HepG2 (cell line): ENCODE measurements at regions not wholly inside any gene's neighbourhood (a gene's known extent, or its start where the extent isn't known, plus 50 kb on each side); places are given as distances from the start of the nearest gene placed in this dataset.

Experiments used
- ATAC-seq: fragments of 200-7000 bp; cut with Tn5 transposase; 3 replicates; pipeline ENCODE4 v1.9.1; 2020; ENCODE audit warnings: mild to moderate bottlenecking, moderate library complexity
- BruUV-seq: library from RNA; stranded (reverse); fragments of 400-500 nt; replicated peaks from 2 replicates; lab custom pipeline; 2021; lab: Mats Ljungman, UMichigan
- CTCF ChIA-PET: fragments of 300-600 bp; formaldehyde crosslinking; extraction: SDS; loops from one replicate; lab custom pipeline; 2021; ENCODE audit warnings: low total read pairs, inconsistent platforms, low intra/inter-chr PET ratio; lab: Yijun Ruan, JAX
- POLR2A ChIA-PET: fragments of 350-600 bp; sonication (Branson Sonifier 250); formaldehyde crosslinking; loops from one replicate; lab custom pipeline; 2020; ENCODE audit warnings: antibody characterized with exemption, inconsistent platforms; lab: Yijun Ruan, JAX
- DNase-seq: peaks from one replicate; pipeline ENCODE4 v3.0.0-alpha.2; 2015; ENCODE audit warnings: low spot score
- FAIRE-seq: peaks from 3 replicates; lab custom pipeline; 2011; peaks lifted over from hg19 to GRCh38; lab: Jason Lieb, UNC
- H2AFZ ChIP-seq: one replicate; pipeline ENCODE4 v1.6.1; 2011; ENCODE audit warnings: low read length, inconsistent platforms
- H3K27ac ChIP-seq: fragments of 300-600 bp; 3 replicates; pipeline ENCODE4 v1.8.0; 2011; ENCODE audit warnings: mixed run types, mild to moderate bottlenecking, mixed read lengths, low read length, inconsistent platforms; ENCODE audit not compliant: insufficient read depth; ENCODE audit errors: extremely low read length
- H3K27me3 ChIP-seq, 2 experiments: fragments of 200-600 bp in 1 of 2; 2 replicates in 1 of 2; 3 replicates in 1 of 2; pipeline versions ENCODE4 v1.6.0 to v1.8.0; 2011; ENCODE audit warnings: low read length in 2 of 2, mild to moderate bottlenecking in 2 of 2, moderate library complexity in 2 of 2, inconsistent platforms in 1 of 2; ENCODE audit not compliant: insufficient read depth in 2 of 2, control insufficient read depth in 1 of 2
- H3K36me3 ChIP-seq, 2 experiments: fragments of 200-600 bp in 1 of 2; replicated peaks in 1 of 2; 2 replicates in 1 of 2; 3 replicates in 1 of 2; pipeline versions ENCODE4 v1.5.1 to v1.8.0; 2011; ENCODE audit warnings: low read length in 2 of 2, inconsistent platforms in 1 of 2; ENCODE audit not compliant: insufficient read depth in 2 of 2, control insufficient read depth in 1 of 2
- H3K4me1 ChIP-seq: 2 replicates; pipeline ENCODE4 v1.5.1; 2012; ENCODE audit warnings: low read length, inconsistent platforms; ENCODE audit not compliant: insufficient read depth
- H3K4me2 ChIP-seq: 2 replicates; pipeline ENCODE4 v1.6.0; 2011; ENCODE audit warnings: low read depth, low read length, inconsistent platforms
- H3K4me3 ChIP-seq, 3 experiments: fragments of 200-600 bp in 1 of 3; sonication (generic), shearing (Covaris generic) in 1 of 3; replicated peaks in 1 of 3; 2 replicates each; pipeline ENCODE4 v1.5.1; 2011 to 2016; ENCODE audit warnings: low read length in 3 of 3, inconsistent platforms in 2 of 3, low read depth in 2 of 3, mild to moderate bottlenecking in 2 of 3, control low read depth in 1 of 3, mixed read lengths in 1 of 3; ENCODE audit not compliant: insufficient read depth in 1 of 3
- H3K79me2 ChIP-seq: one replicate; pipeline ENCODE4 v1.6.1; 2011; ENCODE audit warnings: low read length, inconsistent platforms; ENCODE audit not compliant: insufficient read depth
- H3K9ac ChIP-seq: 2 replicates; pipeline ENCODE4 v1.6.0; 2011; ENCODE audit warnings: mild to moderate bottlenecking, low read depth, low read length, inconsistent platforms; ENCODE audit not compliant: insufficient read depth
- H3K9me3 ChIP-seq: 2 replicates; pipeline ENCODE4 v1.5.1; 2012; ENCODE audit warnings: mild to moderate bottlenecking, low read length
- H4K20me1 ChIP-seq: 2 replicates; pipeline ENCODE4 v1.6.0; 2011; ENCODE audit warnings: inconsistent platforms, mild to moderate bottlenecking, low read length, moderate library complexity; ENCODE audit not compliant: insufficient read depth
- CSRNP2 ChIP-seq: sonication (generic); formaldehyde crosslinking; conservative IDR thresholded peaks from 2 replicates; pipeline ENCODE4 v1.8.0; 2022; ENCODE audit warnings: low read depth, missing genetic modification reagents
- FOXJ3 ChIP-seq: sonication (generic); formaldehyde crosslinking; IDR thresholded peaks from 2 replicates; pipeline ENCODE4 v1.4.0; 2020; ENCODE audit warnings: missing genetic modification reagents, mild to moderate bottlenecking, borderline replicate concordance
- GFI1 ChIP-seq: sonication (generic); formaldehyde crosslinking; IDR thresholded peaks from 2 replicates; pipeline ENCODE4 v1.5.0; 2020; ENCODE audit warnings: missing genetic modification reagents, mild to moderate bottlenecking, borderline replicate concordance
- HES4 ChIP-seq: sonication (generic); formaldehyde crosslinking; IDR thresholded peaks from 2 replicates; pipeline ENCODE4 v1.9.0; 2021; ENCODE audit warnings: mild to moderate bottlenecking, missing genetic modification reagents, borderline replicate concordance
- HNF4A ChIP-seq: sonication (generic); formaldehyde crosslinking; IDR thresholded peaks from 2 replicates; pipeline ENCODE4 v1.4.0; 2020; ENCODE audit warnings: missing genetic modification reagents
- HNF4G ChIP-seq, 2 experiments: sonication (generic) in 1 of 2; formaldehyde crosslinking in 1 of 2; IDR thresholded peaks; 2 replicates each; pipeline versions ENCODE4 v1.4.0 to v1.6.1; 2011 to 2020; ENCODE audit warnings: borderline replicate concordance in 2 of 2, low read depth in 2 of 2, mild to moderate bottlenecking in 2 of 2, low read length in 1 of 2, missing genetic modification reagents in 1 of 2, moderate library complexity in 1 of 2
- KDM1A ChIP-seq: IDR thresholded peaks from 2 replicates; pipeline ENCODE4 v1.6.1; 2016; ENCODE audit warnings: missing compliant biosample characterization
- SALL1 ChIP-seq: sonication (generic); formaldehyde crosslinking; IDR thresholded peaks from 2 replicates; pipeline ENCODE4 v1.8.0; 2022; ENCODE audit warnings: mild to moderate bottlenecking, missing genetic modification reagents
- SMAD1 ChIP-seq: sonication (generic); formaldehyde crosslinking; IDR thresholded peaks from 2 replicates; pipeline ENCODE4 v1.4.0; 2020; ENCODE audit warnings: missing genetic modification reagents, low read depth, mild to moderate bottlenecking, borderline replicate concordance
- ZNF12 ChIP-seq: sonication (generic); formaldehyde crosslinking; IDR thresholded peaks from 2 replicates; pipeline ENCODE4 v1.5.0; 2020; ENCODE audit warnings: missing genetic modification reagents
- ZNF20 ChIP-seq: sonication (generic); formaldehyde crosslinking; IDR thresholded peaks from 2 replicates; pipeline ENCODE4 v1.4.0; 2020; ENCODE audit warnings: mild to moderate bottlenecking, moderate library complexity, missing genetic modification reagents
- ZNF225 ChIP-seq: sonication (generic); formaldehyde crosslinking; IDR thresholded peaks from 2 replicates; pipeline ENCODE4 v1.4.0; 2020; ENCODE audit warnings: mild to moderate bottlenecking, missing genetic modification reagents
- ZNF552 ChIP-seq: sonication (generic); formaldehyde crosslinking; IDR thresholded peaks from 2 replicates; pipeline ENCODE4 v1.9.0; 2022; ENCODE audit warnings: missing genetic modification reagents, mild to moderate bottlenecking, borderline replicate concordance
- ZNF644 ChIP-seq: IDR thresholded peaks from 2 replicates; pipeline ENCODE4 v1.6.1; 2016; ENCODE audit warnings: low read depth
- ZNF816 ChIP-seq: sonication (generic); formaldehyde crosslinking; IDR thresholded peaks from 2 replicates; pipeline ENCODE4 v1.8.0; 2022; ENCODE audit warnings: missing genetic modification reagents, mild to moderate bottlenecking, borderline replicate concordance
- ZSCAN12 ChIP-seq: sonication (generic); formaldehyde crosslinking; IDR thresholded peaks from 2 replicates; pipeline ENCODE4 v1.9.0; 2021; ENCODE audit warnings: mild to moderate bottlenecking, missing genetic modification reagents
- WGBS: methylation state at CpG from one replicate; pipeline ENCODE4 v1.1.6; 2017; ENCODE audit warnings: low lambda C conversion rate; 5-methylcytosine and 5-hydroxymethylcytosine counted together
- in situ Hi-C: cut with HindIII; loops from 2 replicates; pipeline ENCODE4 v1.10.0; 2017; ENCODE audit warnings: low pct_unique_long_range_greater_than_20kb; ENCODE audit not compliant: extremely low pct_ligation_motif_present
- intact Hi-C: fragments of 100-400 bp; cut with micrococcal nuclease; formaldehyde crosslinking; loops from one replicate; pipeline ENCODE4 v1.10.0; 2022; ENCODE audit not compliant: unreplicated experiment

GRCh38 chr4:54914781-54915180 is 210.6 kb downstream of the KDR start:
- no peak overlapping the region for H3K4me3 ChIP-seq
- H3K79me2 ChIP-seq: no peaks in the 10 kb centered on the region
- in situ Hi-C loops (no loop called here), intact Hi-C loops (no loop called here)
- no peak overlapping the region for H2AFZ ChIP-seq
- no peak for FAIRE-seq
- no peaks in the 10 kb centered on the region for H3K9me3 ChIP-seq
- no peak for DNase-seq
- TF ChIP-seq KDM1A (CRISPR knock-in tag) (no peak), GFI1 (CRISPR knock-in tag) (no peak), ZNF552 (CRISPR knock-in tag) (no peak), FOXJ3 (CRISPR knock-in tag) (no peak), ZNF12 (CRISPR knock-in tag) (no peak), HES4 (CRISPR knock-in tag) (no peak)
- H3K27ac ChIP-seq: no peak overlapping the region
- H3K4me1 ChIP-seq: peaks cover 9% of the 10 kb centered on the region; the same call in 1 of the 2 replicates
- no peak overlapping the region for H3K9ac ChIP-seq
- 3% methylated on average over 2 of the region's 2 CpGs for WGBS
- no peak for ATAC-seq
- no peaks in the 10 kb centered on the region for H3K27me3 ChIP-seq
- no peaks in the 10 kb centered on the region for H4K20me1 ChIP-seq
- BruUV-seq: no TSS peak
- H3K4me2 ChIP-seq: no peak overlapping the region
- CTCF ChIA-PET: no interaction called here
- H3K36me3 ChIP-seq: no peaks in the 10 kb centered on the region
- POLR2A ChIA-PET: no interaction called here

GRCh38 chr4:54913751-54914526 is 211.5 kb downstream of the KDR start:
- Histone ChIP-seq H3K4me3 (no peak overlapping the region), H3K4me1 (peaks cover 9% of the 10 kb centered on the region; the same call in 1 of the 2 replicates), H3K79me2 (no peaks in the 10 kb centered on the region), H3K27me3 (no peaks in the 10 kb centered on the region), H3K9ac (no peak overlapping the region), H3K36me3 (no peaks in the 10 kb centered on the region), H2AFZ (no peak overlapping the region), H3K9me3 (no peaks in the 10 kb centered on the region), H3K4me2 (no peak overlapping the region), H3K27ac (no peak overlapping the region), H4K20me1 (no peaks in the 10 kb centered on the region)
- 2% methylated on average over 6 of the region's 8 CpGs for WGBS
- intact Hi-C loops: no loop called here
- POLR2A ChIA-PET: no interaction called here
- in situ Hi-C loops: no loop called here
- DNase-seq: peak; percentile 12
- ATAC-seq: peak; percentile 78
- FAIRE-seq: no peak
- CTCF ChIA-PET: no interaction called here
- no TSS peak for BruUV-seq
- no peak for TF ChIP-seq ZSCAN12
- TF ChIP-seq ZNF816 (CRISPR knock-in tag): no peak
- TF ChIP-seq SMAD1: no peak
- no peak for TF ChIP-seq ZNF225
- TF ChIP-seq HNF4A (CRISPR knock-in tag): peak; percentile 54; the same call in 1 of the 2 replicates
- TF ChIP-seq ZNF20 (CRISPR knock-in tag): no peak
- 0 out of 2 replicates have a peak, but pooled peaks have one; percentile 10 for TF ChIP-seq HNF4G (IDR thresholded peaks at IDR 0.05; ENCODE audit: borderline replicate concordance, low read depth, low read length)
- no peak for TF ChIP-seq HNF4G (CRISPR knock-in tag; IDR thresholded peaks at IDR 0.05; ENCODE audit: borderline replicate concordance, low read depth)
- TF ChIP-seq ZNF644: peak; percentile 49; the same call in 1 of the 2 replicates
- TF ChIP-seq SALL1 (CRISPR knock-in tag): no peak
- TF ChIP-seq CSRNP2 (CRISPR knock-in tag): no peak
